Mesenteric fat pad (tissue), 1 donor: ENCODE measurements at regions not wholly inside any gene's neighbourhood (a gene's known extent, or its start where the extent isn't known, plus 50 kb on each side); places are given as distances from the start of the nearest gene placed in this dataset.

Experiments
- DNase-seq: peaks from one replicate; pipeline ENCODE4 v3.0.0-alpha.2; 2020; ENCODE audit warnings: low spot score
- donor health status: DM: yes; HTN: yes; CAD: no.

DNA sequence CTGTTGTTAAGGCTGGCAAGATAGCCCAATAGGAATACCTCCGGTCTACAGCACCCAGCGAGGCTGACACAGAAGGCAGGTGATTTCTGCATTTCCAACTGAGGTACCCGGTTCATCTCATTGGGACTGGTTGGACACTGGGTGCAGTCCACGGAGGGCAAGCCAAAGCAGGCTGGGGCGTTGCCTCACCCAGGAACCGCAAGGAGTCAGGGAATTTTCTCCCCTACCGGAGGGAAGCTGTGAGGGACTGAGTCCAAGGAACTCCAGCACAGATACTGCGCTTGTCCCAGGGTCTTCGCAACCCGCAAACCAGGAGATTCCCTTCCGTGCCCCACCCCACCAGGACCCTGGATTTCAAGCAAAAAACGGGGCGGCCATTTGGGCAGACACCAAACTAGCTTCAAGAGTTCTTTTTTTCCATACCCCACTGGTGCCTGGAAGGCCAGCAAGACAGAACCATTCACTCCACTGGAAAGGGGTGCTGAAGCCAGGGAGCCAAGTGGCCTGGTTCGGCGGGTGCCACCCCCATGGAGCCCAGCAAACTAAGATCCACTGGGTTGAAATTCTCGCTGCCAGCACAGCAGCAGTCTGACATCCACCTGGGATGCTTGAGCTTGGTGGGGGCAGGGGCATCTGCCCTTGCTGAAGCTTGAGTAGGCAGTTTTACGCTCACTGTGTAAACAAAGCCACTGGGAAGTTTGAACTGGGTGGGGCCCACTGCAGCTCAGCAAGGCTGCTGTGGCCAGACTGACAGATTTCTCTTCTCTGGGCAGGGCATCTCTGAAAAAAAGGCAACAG is 647.2 kb downstream of the BNC2 start:
- DNase-seq: no peak

DNA sequence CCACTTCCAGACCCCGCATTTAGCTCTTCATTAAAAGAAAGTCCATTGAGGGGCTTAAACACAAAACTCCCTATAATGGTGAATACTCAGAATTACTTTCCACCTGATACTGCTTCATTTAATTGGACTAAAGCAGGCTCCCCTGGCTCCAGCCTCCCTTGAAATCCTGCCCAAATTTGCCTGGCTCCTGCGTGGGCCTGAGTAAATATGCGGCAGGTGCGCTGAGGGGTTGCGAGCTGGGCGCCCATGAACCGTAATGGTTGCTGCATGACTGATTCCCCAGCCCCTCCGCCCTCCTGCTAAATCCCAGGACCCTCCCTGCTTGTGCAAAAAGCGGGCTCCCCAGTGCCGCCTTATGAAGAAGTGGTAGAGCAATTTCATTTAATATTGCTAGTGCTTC is 639.7 kb downstream of the BNC2 start:
- DNase-seq: no peak

GRCh38 chr9:16236311-16236710 is 634.2 kb downstream of the BNC2 start:
- DNase-seq: no peak

DNA sequence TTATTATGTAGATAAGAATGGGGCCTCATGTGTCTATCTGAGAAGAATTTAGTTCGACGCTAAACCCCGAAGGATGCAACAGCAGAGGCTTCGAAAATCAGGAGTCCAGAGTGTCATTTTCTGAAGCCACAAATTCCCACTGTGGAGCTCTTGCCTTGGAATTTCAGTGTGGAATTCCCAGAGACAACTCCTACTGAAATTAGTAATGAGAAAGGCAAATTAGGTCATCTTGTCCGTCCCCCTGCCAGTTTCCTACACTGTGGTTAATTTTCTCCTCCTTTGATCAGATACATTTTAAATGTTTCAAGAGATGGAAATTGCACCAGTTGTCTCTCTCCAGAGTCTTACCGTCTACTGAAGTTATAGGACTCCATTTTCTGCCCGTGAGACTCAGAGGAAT is 633.6 kb downstream of the BNC2 start:
- DNase-seq: no peak

GRCh38 chr9:16238623-16239138 is 631.8 kb downstream of the BNC2 start:
- no peak for DNase-seq

- no peak for DNase-seq
These were observed 629.2 kb downstream of the BNC2 start for GRCh38 chr9:16241231-16241630.

GRCh38 chr9:16243798-16244197 is 626.7 kb downstream of the BNC2 start:
- DNase-seq: no peak

- no peak for DNase-seq
These were observed 624.6 kb downstream of the BNC2 start for GRCh38 chr9:16245756-16246440.

- DNase-seq: no peak
These were observed 623.7 kb downstream of the BNC2 start for GRCh38 chr9:16246785-16247184.

DNA sequence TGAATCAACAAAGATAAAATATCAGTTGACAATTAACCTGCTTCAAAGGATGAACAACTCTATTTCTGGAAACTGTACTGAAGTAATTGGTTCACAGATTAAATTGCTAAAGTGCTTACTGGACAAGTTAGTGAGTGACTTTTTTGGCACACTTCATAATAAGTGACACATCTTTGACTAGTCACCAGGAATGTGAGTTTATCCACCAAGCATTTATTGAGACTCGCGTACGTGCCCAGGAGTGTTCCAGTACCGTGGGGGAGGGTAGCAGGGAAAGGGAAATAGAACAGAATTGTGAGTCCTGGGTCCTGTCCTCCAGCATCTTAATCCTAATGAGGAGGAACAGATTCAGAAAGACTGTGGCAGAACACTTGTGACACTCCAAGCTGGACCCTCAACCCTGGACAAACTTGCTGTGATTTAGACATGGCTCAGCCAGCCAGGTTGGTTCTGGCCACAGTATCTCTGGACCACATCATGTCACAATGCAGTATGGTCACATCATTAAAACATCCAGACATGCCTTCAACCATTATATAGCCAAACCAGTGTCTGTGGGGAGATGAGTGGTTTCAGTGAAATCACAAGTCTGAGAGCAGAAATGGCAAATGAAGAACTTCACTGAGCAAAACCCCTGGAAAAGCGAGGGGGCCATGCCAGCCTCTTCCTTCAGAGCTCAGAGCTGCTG is 623.1 kb downstream of the BNC2 start:
- no peak for DNase-seq

- no peak for DNase-seq
These were observed 621.6 kb downstream of the BNC2 start for GRCh38 chr9:16248822-16249221.

GRCh38 chr9:16252616-16253015 is 617.9 kb downstream of the BNC2 start:
- DNase-seq: no peak

- DNase-seq: no peak
These were observed 615.8 kb downstream of the BNC2 start for GRCh38 chr9:16254674-16255073.

- no peak for DNase-seq
These were observed 615.3 kb downstream of the BNC2 start for GRCh38 chr9:16255217-16255616.

GRCh38 chr9:16257604-16258003 is 612.9 kb downstream of the BNC2 start:
- DNase-seq: no peak

- no peak for DNase-seq
These were observed 612.3 kb downstream of the BNC2 start for GRCh38 chr9:16258191-16258590.

GRCh38 chr9:16258708-16259107 is 611.8 kb downstream of the BNC2 start:
- no peak for DNase-seq

GRCh38 chr9:16262477-16263261 is 607.8 kb downstream of the BNC2 start:
- DNase-seq: no peak

- no peak for DNase-seq
These were observed 604.8 kb downstream of the BNC2 start for GRCh38 chr9:16265688-16266087.

GRCh38 chr9:16266648-16267276 is 603.7 kb downstream of the BNC2 start:
- no peak for DNase-seq
